AG09319 (cell line): ENCODE measurements at regions not wholly inside any gene's neighbourhood (a gene's known extent, or its start where the extent isn't known, plus 50 kb on each side); places are given as distances from the start of the nearest gene placed in this dataset.

Experiments used
- DNase-seq: peaks from one replicate; pipeline ENCODE4 v3.0.0-alpha.2; 2010; ENCODE audit warnings: low read depth; ENCODE audit errors: extremely low read depth
- CTCF ChIP-seq: IDR thresholded peaks from 2 replicates; pipeline ENCODE4 v1.5.1; 2011; ENCODE audit warnings: low read depth, mild to moderate bottlenecking, inconsistent platforms, low read length, moderate library complexity

- no peak for DNase-seq
- TF ChIP-seq CTCF = no peak
Observed at GRCh38 chr12:125202421-125202820, 137.2 kb downstream of the AACS start.

GRCh38 chr12:125203145-125203765 lies 138.0 kb downstream of the AACS start:
- TF ChIP-seq CTCF = peak; percentile 43
- DNase-seq = no peak

GRCh38 chr12:125205386-125205785 lies 140.2 kb downstream of the AACS start:
- no peak for DNase-seq
- no peak for TF ChIP-seq CTCF

GRCh38 chr12:125206711-125207110 lies 141.5 kb downstream of the AACS start:
- no peak for DNase-seq

GRCh38 chr12:125208334-125208733 lies 143.1 kb downstream of the AACS start:
- DNase-seq = no peak

More at GRCh38 chr12:125206711-125207110, 141.5 kb downstream of the AACS start:
- TF ChIP-seq CTCF = no peak

GRCh38 chr12:125208942-125209341 lies 143.7 kb downstream of the AACS start:
- DNase-seq = no peak
- TF ChIP-seq CTCF = no peak

More at GRCh38 chr12:125208334-125208733, 143.1 kb downstream of the AACS start:
- no peak for TF ChIP-seq CTCF

GRCh38 chr12:125210104-125210755 lies 145.0 kb downstream of the AACS start:
- TF ChIP-seq CTCF = no peak
- no peak for DNase-seq
